SH-SY5Y (cell line): ENCODE measurements at regions not wholly inside any gene's neighbourhood (a gene's known extent, or its start where the extent isn't known, plus 50 kb on each side); places are given as distances from the start of the nearest gene placed in this dataset.

Source experiments
- GATA2 ChIP-seq: IDR thresholded peaks from 2 replicates; pipeline ENCODE4 v1.6.1; 2011; ENCODE audit warnings: mild to moderate bottlenecking, low read depth, low read length
- GATA3 ChIP-seq: IDR thresholded peaks from 2 replicates; pipeline ENCODE4 v1.6.1; 2011; ENCODE audit warnings: low read depth, mild to moderate bottlenecking, low read length, moderate library complexity

DNA sequence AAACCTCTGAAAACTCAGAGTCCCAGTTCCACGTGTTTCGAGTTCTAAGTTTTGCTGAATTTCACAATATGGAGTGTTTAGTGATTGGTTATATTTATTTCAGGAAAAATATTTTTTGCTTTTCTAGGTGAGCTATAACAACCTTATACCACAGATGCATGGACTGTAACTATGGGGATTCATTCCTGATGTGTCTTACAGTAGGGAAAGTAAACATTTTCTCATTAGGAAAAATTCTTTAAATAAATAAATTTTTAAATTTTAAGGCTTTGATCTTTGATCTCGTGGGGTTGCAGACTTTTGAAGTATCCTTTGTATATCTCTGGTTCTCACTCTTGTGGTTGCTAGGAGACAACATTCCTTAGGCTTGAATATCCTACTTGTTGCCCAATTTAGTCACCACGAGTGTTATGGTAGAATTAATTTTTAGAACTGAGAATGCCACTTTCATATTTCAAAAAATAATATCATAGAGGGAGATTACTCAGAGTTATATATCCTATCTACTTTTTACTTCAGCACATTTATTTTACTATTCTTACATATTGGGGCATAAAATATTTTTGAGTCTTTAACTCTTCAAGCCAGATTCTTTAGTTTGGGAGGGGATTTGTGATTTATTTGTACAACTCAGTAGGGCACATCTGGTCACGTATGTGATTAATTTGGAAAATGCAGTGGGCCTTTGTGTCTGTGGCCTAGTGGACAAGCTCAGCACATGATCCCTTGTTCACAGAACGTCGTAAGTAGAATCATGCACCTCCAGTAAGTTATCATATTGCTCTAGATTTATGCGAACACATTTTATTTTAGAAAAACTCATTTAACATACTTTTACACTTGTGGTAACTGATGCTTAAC is 224.0 kb downstream of the TTC6 start:
- TF ChIP-seq GATA2 (no peak), GATA3 (no peak)

DNA sequence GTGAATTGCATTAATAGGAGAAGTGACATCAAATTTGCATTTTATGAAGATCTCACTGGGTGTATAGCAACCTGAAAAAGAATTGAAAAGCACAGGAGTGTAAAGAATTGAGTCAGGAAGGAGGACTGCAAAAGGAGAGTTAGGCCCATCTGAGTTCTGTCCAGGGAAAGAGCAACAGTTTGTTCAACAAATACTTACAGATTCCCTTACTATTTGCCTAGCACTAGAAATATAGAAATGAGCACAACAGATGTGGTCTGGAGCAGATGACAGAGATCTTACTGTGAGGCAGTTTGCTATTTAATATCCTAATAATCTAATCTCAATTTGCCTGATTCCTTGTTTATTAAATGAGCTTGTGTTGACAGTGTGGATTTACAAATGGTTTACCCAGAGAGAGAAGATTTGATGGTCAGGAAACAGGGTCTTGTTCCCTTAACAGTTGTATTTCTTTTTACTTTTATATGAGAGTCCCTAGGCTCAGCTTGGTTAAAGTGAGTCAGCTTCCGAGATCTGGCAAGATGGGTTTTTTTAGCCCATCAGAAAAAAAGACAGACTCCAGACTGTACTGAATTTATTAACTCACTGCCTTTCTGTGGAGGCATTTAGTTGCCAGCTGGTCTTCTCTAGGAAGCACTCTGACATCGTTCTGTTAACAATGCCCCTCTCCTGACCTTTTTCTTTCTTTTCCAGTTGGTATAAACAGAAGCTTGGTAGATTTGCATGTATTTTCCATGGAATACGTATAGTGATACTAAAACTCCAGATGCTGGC is 229.7 kb downstream of the TTC6 start:
- no peak for TF ChIP-seq GATA3
- no peak for TF ChIP-seq GATA2

DNA sequence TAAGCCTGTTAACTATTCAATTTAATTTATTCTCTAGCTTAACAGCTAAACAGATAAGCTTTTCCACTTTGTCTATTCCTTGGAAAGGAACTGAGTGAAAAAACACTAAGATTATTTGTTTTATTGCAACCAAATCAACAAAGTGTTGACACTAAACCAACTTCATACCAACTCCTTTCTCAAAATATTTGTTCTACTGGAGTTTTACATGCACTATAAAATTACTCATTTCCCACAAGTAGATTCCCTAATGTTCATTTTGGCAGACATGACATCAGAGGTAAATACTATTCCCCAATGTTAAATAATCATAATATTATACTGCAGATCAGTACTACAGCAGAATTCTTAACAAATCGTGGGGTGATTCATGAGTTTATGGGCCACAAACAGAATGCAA is 231.4 kb downstream of the TTC6 start:
- TF ChIP-seq GATA3: no peak
- TF ChIP-seq GATA2: no peak

DNA sequence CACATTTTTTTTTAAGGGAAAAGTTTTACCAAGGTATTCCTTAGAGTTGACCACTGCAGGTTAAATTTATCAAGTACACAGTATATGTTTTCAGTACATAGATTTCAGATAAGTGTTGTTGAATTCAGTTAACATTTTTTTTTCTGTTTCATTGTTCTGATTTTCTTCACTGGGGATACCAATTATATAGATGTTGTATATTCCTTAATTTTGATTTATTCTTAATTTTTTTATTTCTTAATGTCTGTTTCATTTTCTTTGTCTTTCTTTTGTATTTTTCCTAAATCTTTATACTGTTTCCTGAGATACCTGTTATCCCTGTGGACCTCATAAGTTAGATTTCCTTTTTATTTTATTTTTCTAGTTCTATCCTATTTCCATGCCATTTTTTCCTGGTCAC is 234.8 kb downstream of the TTC6 start:
- TF ChIP-seq GATA3 (no peak), GATA2 (no peak)

DNA sequence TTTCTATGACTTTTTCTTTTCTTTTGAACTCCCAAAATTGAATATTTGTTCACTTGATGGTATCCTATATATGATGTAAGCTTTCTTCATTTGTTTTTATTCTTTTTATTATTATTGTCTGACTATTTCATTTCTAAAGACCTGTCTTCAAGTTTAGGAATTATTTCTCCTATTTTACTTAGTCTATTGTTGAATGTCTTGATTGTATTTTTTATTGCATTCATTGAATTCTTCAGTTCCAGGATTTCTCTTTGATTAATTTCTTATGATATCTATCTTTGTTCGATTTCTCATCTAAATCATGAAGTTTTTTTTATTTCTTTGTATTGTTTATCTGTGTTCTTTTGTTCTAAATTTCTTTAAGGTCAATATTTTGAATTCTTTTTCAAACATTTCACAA is 238.8 kb downstream of the TTC6 start:
- no peak for TF ChIP-seq GATA2
- no peak for TF ChIP-seq GATA3

DNA sequence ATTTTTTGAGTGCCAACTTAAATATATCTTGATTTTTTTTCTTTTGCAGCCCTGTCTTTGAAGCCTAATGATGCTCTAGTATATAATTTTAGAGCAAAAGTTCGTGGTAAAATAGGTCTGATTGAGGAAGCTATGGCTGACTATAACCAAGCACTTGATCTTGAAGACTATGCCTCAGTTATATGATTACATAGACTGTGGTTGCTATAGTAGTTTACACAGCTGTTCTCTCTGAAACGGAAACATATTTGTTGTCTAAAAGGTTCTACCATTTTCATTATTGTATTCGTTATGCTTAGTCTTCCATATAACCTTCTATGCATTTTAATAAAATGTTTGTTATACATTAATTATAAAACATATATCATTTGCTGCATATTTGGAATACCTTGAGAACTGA is 246.7 kb downstream of the TTC6 start:
- no peak for TF ChIP-seq GATA3
- TF ChIP-seq GATA2: no peak

DNA sequence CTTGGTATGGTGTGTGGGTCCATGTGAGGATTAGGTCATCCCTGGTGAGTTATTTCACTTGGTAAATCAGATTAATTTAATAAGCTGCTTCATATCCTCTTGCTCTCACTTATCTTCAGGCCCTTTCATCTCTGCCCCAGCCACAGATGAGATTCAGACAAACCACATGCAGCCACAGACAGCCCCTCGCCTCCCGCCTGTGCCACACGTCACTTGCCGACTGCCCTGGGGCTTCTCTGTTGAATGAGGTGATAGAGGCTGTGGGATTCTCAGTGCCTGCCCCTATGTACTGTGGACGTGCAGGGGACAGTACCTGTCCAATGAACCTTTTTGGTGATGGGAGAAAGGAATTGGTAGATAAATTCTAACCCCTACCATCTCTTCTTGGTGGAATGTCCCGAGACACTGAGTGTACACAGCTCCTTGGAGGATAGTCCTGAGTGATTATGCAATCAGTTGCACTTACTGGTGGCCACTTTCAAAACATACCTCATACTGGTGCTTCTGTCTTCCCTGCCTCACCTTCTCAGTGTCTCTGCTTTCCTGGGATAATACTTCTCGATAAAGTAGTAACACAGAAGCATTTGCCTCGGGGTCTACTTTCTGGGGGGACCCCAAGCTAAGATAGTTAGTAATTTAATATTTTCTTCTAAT is 248.7 kb downstream of the TTC6 start:
- no peak for TF ChIP-seq GATA3
- TF ChIP-seq GATA2: no peak

DNA sequence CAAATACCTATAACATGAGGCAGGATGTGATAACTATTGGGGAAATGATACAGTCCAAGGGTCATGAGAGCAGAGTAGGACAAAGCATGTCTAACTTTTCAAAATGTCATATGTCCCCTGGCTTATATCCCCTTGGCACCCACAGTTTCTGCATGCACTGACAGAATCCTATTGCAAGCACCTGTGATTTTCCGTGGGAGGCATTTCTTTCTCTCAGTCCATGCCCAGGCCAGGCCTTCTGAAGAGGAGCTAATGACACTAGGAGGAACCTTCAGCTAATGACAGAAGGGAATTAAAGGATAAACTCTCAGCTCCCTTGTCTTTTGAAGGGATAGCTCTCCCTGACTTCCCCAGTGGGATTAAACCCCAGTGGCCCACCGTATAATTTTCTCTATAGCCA is 249.2 kb downstream of the TTC6 start:
- TF ChIP-seq GATA2 (no peak), GATA3 (no peak)

DNA sequence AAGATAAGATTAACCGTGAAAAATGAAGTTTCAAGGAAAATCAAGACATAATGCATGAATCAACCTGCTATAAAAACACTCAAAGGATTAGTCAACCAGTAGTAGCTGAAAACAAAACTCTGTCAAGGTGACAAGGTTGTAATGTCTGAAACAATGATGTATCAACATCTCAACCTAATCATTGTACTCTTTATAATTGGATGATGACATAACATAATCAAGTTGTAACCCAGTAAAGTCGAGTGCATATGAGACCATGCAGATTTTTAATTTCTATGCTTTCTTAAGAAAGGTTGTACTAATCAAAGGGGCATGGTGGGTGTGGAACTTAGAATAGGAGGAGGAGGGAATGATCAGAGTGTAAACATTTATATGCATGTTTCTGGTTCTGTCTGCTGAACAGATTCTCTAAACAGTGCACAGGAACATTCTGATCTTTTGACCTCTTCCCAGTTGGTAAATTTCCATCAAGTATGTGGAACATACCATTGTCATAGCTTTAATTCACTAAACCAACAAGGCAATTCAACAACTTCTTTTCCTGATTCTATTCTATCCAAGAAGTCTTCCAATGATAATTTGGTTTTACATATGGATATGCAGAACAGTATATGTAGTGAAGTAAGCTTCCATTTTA is 253.7 kb downstream of the TTC6 start:
- TF ChIP-seq GATA3 (no peak), GATA2 (no peak)

DNA sequence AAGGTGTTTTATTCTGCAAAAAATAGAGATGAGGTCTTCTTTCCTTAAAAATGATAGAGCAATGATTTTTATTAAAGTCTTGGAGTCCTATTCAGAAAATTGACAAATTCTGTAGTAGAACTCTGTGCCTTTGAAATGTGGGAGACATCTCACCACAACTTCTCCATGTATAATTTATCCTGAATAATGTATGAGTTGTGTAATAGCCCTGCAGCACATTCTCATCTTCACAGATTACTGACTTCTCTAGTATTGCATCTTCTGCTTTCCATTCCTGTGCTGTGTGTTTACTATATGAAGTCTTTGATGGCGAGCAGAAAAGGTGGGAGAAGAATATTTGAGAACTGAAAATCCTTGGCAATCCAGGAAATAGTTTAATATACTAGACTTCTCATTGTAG is 255.6 kb downstream of the TTC6 start:
- TF ChIP-seq GATA3 (no peak), GATA2 (no peak)

DNA sequence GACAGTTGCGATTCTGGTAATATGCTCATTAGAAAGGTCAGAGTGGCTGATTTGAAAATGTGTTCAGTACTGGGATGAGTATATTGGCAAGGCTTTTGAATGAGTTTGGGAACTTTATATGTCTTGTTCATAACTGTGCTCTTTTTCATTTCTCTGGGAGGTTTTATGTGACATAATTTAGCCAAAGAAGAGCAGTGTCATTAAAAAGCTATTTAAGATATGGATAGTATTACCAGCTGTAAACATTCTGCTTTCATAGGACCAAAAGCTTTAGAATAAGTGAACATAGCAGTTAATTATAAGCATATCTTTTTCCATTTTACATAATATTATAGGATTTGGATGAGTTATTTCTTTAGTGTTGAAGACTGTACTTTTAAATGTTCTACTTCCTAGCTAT is 260.4 kb downstream of the TTC6 start:
- TF ChIP-seq GATA2 (no peak), GATA3 (no peak)

DNA sequence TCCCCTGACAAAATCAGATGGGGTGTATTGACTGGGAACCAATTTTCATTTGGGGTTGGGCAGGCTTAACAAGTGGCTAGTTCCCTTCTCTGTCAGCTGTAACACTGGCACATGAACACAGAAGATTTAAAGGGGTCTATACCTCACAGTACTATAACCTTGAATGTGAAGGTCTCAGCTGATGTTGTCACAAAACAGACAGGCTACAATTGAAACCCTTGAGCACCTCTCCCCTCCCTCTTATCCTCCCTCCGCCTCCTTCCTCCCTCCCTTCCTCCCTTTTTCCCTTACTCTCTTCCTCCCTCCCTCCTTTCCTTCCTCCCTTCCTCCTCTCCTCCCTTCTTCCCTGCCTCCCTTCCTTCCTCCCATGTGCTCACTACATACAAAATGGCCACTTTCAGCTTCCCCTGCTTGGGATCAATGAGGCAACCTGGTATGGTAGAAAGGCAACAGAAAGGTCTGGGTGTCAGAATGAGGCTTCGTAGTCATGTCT is 262.4 kb downstream of the TTC6 start:
- TF ChIP-seq GATA2 (no peak), GATA3 (no peak)

DNA sequence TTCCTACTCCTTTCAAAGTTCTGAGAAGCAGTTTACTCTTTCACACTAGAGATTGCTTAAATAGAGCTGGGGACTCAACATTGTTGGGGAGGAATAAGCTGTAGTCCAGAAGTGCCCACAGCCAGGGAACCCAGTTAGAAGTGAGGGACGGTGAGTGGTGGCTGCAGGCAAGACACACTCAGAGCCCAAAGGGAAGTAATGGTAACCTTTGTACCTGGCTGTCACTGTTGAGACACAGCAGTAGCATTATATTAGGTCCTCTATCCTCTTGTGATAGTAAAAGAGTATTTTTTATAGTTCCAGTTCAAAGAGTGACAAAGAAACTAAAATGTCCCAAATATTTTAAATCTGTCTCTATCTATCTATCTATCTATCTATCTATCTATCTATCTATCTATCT is 263.3 kb downstream of the TTC6 start:
- TF ChIP-seq GATA2: no peak
- TF ChIP-seq GATA3: no peak

DNA sequence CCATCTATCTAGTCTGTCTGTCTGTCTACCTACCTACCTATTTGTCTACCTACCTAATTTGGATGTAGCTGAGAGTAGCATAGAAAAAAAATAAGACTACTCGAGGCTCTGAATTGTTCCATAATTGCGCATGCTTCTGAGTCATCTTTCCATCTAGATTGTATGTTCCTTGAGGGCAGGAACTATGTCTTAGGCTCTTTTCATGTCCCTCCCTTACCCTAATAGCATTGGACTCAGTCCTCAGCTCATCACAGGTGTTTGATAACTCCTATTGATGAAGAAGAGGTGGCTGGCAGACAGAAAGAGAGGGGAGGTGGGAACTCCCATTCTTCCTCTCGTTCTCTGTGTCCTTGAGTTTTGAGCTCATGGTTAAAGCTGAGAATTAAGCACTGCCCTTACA is 263.7 kb downstream of the TTC6 start:
- no peak for TF ChIP-seq GATA2
- TF ChIP-seq GATA3: no peak
